HCT116 (cell line): ENCODE measurements at regions not wholly inside any gene's neighbourhood (a gene's known extent, or its start where the extent isn't known, plus 50 kb on each side); places are given as distances from the start of the nearest gene placed in this dataset.

Source experiments
- ATAC-seq: fragments of 200-7000 bp; cut with Tn5 transposase; 2 replicates; pipeline ENCODE4 v1.9.1; 2020; ENCODE audit warnings: mild to moderate bottlenecking, moderate library complexity
- BruUV-seq: library from RNA; stranded (reverse); fragments of 400-500 nt; replicated peaks from 2 replicates; lab custom pipeline; 2021; lab: Mats Ljungman, UMichigan
- CTCF ChIA-PET: fragments of 300-600 bp; sonication (Branson Sonifier 250); formaldehyde crosslinking; loops from one replicate; lab custom pipeline; 2021; ENCODE audit warnings: antibody characterized with exemption; lab: Charles Lee
- POLR2A ChIA-PET: fragments of 300-600, 350-600 bp; sonication (Branson Sonifier 250); formaldehyde crosslinking; loops from one replicate; lab custom pipeline; 2021; ENCODE audit warnings: antibody characterized with exemption; lab: Charles Lee
- RAD21 ChIA-PET, 2 experiments: fragments of 300-600 bp; sonication (Branson Sonifier 250); formaldehyde crosslinking; loops; one replicate each; lab custom pipeline; 2023; ENCODE audit warnings: low total read pairs in 2 of 2; ENCODE audit not compliant: uncharacterized antibody in 2 of 2, unreplicated experiment in 2 of 2, low non-redundant PET in 1 of 2; lab: Charles Lee
- DNase-seq: peaks from one replicate; pipeline ENCODE4 v3.0.0-alpha.2; 2010; ENCODE audit warnings: low read depth, low spot score
- H2AFZ ChIP-seq: fragments of 200-600 bp; shearing (Covaris generic), sonication (generic); 2 replicates; pipeline ENCODE4 v1.6.1; 2017; ENCODE audit warnings: low read depth, mixed run types, mixed read lengths, antibody characterized with exemption, low read length; ENCODE audit not compliant: poor library complexity, severe bottlenecking
- H3K27ac ChIP-seq: 2 replicates; pipeline ENCODE4 v1.5.1; 2012; ENCODE audit warnings: low read depth, low read length
- H3K27me3 ChIP-seq: fragments of 200-600 bp; sonication (generic); 2 replicates; pipeline ENCODE4 v1.6.1; 2016; ENCODE audit warnings: mixed run types, low read length, mixed read lengths; ENCODE audit not compliant: insufficient read depth
- H3K36me3 ChIP-seq, 2 experiments: fragments of 200-500 bp in 1 of 2; fragments of 200-600 bp in 1 of 2; sonication (Bioruptor generic) in 1 of 2; sonication (generic) in 1 of 2; 2 replicates each; pipeline versions ENCODE4 v1.5.1 to v1.6.1; 2014 to 2016; ENCODE audit warnings: low read length in 2 of 2, inconsistent platforms in 1 of 2, mixed read lengths in 1 of 2, mixed run types in 1 of 2; ENCODE audit not compliant: insufficient read depth in 2 of 2, control insufficient read depth in 1 of 2
- H3K4me1 ChIP-seq, 2 experiments: fragments of 200-600 bp in 1 of 2; sonication (generic) in 1 of 2; 2 replicates each; pipeline versions ENCODE4 v1.5.1 to v1.6.1; 2012 to 2017; ENCODE audit warnings: low read length in 2 of 2, inconsistent platforms in 1 of 2, mild to moderate bottlenecking in 1 of 2, mixed read lengths in 1 of 2, mixed run types in 1 of 2, moderate library complexity in 1 of 2; ENCODE audit not compliant: insufficient read depth in 2 of 2, control insufficient read depth in 1 of 2
- H3K4me2 ChIP-seq: fragments of 200-600 bp; sonication (generic); 2 replicates; pipeline ENCODE4 v1.6.1; 2017; ENCODE audit warnings: mixed run types, low read length, mixed read lengths
- H3K4me3 ChIP-seq, 2 experiments: fragments of 200-600 bp in 1 of 2; sonication (generic) in 1 of 2; replicated peaks in 1 of 2; 2 replicates each; pipeline ENCODE4 v1.5.1; 2011 to 2016; ENCODE audit warnings: low read length in 2 of 2, control low read depth in 1 of 2, low read depth in 1 of 2, mild to moderate bottlenecking in 1 of 2, mixed read lengths in 1 of 2, mixed run types in 1 of 2
- H3K79me2 ChIP-seq: fragments of 200-600 bp; sonication (generic); 2 replicates; pipeline ENCODE4 v1.6.1; 2017; ENCODE audit warnings: mild to moderate bottlenecking, mixed run types, low read length, moderate library complexity, mixed read lengths; ENCODE audit not compliant: insufficient read depth
- H3K9ac ChIP-seq: fragments of 200-600 bp; sonication (generic); 2 replicates; pipeline ENCODE4 v1.6.1; 2016; ENCODE audit warnings: low read length, mixed read lengths
- H3K9me2 ChIP-seq: fragments of 200-600 bp; sonication (generic), shearing (Covaris generic); 2 replicates; pipeline ENCODE4 v1.6.1; 2017; ENCODE audit warnings: mixed run types, mild to moderate bottlenecking, moderate library complexity; ENCODE audit not compliant: insufficient read depth
- H3K9me3 ChIP-seq, 2 experiments: fragments of 200-500 bp in 1 of 2; fragments of 200-600 bp in 1 of 2; sonication (Bioruptor generic) in 1 of 2; sonication (generic) in 1 of 2; 2 replicates each; pipeline ENCODE4 v1.6.1; 2014 to 2017; ENCODE audit warnings: low read length in 2 of 2, mixed read lengths in 2 of 2, inconsistent platforms in 1 of 2, low read depth in 1 of 2, mild to moderate bottlenecking in 1 of 2, mixed run types in 1 of 2, moderate library complexity in 1 of 2; ENCODE audit not compliant: control insufficient read depth in 1 of 2, insufficient read depth in 1 of 2
- H4K20me1 ChIP-seq: fragments of 200-600 bp; sonication (generic), shearing (Covaris generic); 2 replicates; pipeline ENCODE4 v1.6.1; 2017; ENCODE audit warnings: mixed run types, mild to moderate bottlenecking, moderate library complexity; ENCODE audit not compliant: insufficient read depth
- ATF3 ChIP-seq: IDR thresholded peaks from 2 replicates; pipeline ENCODE4 v1.6.1; 2012
- EGR1 ChIP-seq: IDR thresholded peaks from 2 replicates; pipeline ENCODE4 v1.6.1; 2012; ENCODE audit warnings: low read depth
- FOSL1 ChIP-seq: IDR thresholded peaks from 2 replicates; pipeline ENCODE4 v1.6.1; 2012; ENCODE audit warnings: low read depth
- POLR2A ChIP-seq: IDR thresholded peaks from 2 replicates; pipeline ENCODE4 v1.7.0; 2011; ENCODE audit warnings: borderline replicate concordance; ENCODE audit not compliant: insufficient read depth, insufficient read length; ENCODE audit errors: extremely low read depth
- POLR2AphosphoS5 ChIP-seq: IDR thresholded peaks from 2 replicates; pipeline ENCODE4 v1.6.1; 2011; ENCODE audit warnings: mild to moderate bottlenecking, low read depth, low read length, moderate library complexity
- REST ChIP-seq: IDR thresholded peaks from 2 replicates; pipeline ENCODE4 v1.6.1; 2012; ENCODE audit warnings: low read depth
- SIN3A ChIP-seq: IDR thresholded peaks from 2 replicates; pipeline ENCODE4 v1.6.1; 2012; ENCODE audit warnings: low read depth
- ZNF274 ChIP-seq: fragments of 200-500 bp; sonication (Bioruptor generic); IDR thresholded peaks from 2 replicates; pipeline ENCODE4 v1.6.1; 2014; ENCODE audit warnings: mild to moderate bottlenecking, low read depth, low read length, inconsistent platforms
- intact Hi-C: fragments of 100-400 bp; cut with micrococcal nuclease; formaldehyde crosslinking; loops from 2 replicates; pipeline ENCODE4 v1.10.0; 2022

GRCh38 chrX:26580021-26580420 lies 364.1 kb downstream of the MAGEB5 start:
- CTCF ChIA-PET = no interaction called here
- Histone ChIP-seq H3K27me3 (no peaks in the 10 kb centered on the region), H3K4me3 (no peak overlapping the region), H3K79me2 (no peaks in the 10 kb centered on the region), H3K4me1 (no peaks in the 10 kb centered on the region), H3K27ac (no peak overlapping the region), H3K9ac (no peak overlapping the region)
- no TSS peak for BruUV-seq
- intact Hi-C loops = no loop called here
- POLR2A ChIA-PET = no interaction called here
- no peak for DNase-seq
- TF ChIP-seq EGR1 (no peak), POLR2A (no peak), SIN3A (no peak), ZNF274 (no peak), REST (no peak), ATF3 (no peak), FOSL1 (no peak), POLR2AphosphoS5 (no peak)
- TF ChIP-seq, all 23 proteins: peak for 0
- H4K20me1 ChIP-seq = no peaks in the 10 kb centered on the region
- RAD21 ChIA-PET = no interaction called here
- H3K9me3 ChIP-seq = no peaks in the 10 kb centered on the region
- no peak overlapping the region for H2AFZ ChIP-seq
- ATAC-seq = no peak
- H3K4me2 ChIP-seq = no peak overlapping the region
- H3K9me2 ChIP-seq = no peaks in the 10 kb centered on the region
- no peaks in the 10 kb centered on the region for H3K36me3 ChIP-seq
